Fibroblast of lung (primary cell): ENCODE measurements at regions not wholly inside any gene's neighbourhood (a gene's known extent, or its start where the extent isn't known, plus 50 kb on each side); places are given as distances from the start of the nearest gene placed in this dataset.

Experiments used
- DNase-seq, 2 donors: peaks; one replicate each; pipeline versions ENCODE4 v3.0.0 to v3.0.0-alpha.2; 2010; ENCODE audit warnings: low read depth in 2 of 2
- H2AFZ ChIP-seq: 2 replicates; pipeline ENCODE4 v1.5.1; 2012; ENCODE audit warnings: low read length, control low read depth, inconsistent platforms
- H3K27ac ChIP-seq: 2 replicates; pipeline ENCODE4 v1.5.1; 2011; ENCODE audit warnings: low read length, control low read depth; ENCODE audit not compliant: insufficient read depth
- H3K27me3 ChIP-seq: 2 replicates; pipeline ENCODE4 v1.5.1; 2011; ENCODE audit warnings: mild to moderate bottlenecking, low read length; ENCODE audit not compliant: control insufficient read depth, insufficient read depth
- H3K36me3 ChIP-seq: 2 replicates; pipeline ENCODE4 v1.5.1; 2011; ENCODE audit warnings: low read length; ENCODE audit not compliant: control insufficient read depth, insufficient read depth
- H3K4me1 ChIP-seq: 2 replicates; pipeline ENCODE4 v1.5.1; 2011; ENCODE audit warnings: low read length; ENCODE audit not compliant: control insufficient read depth, insufficient read depth; ENCODE audit errors: extremely low read depth
- H3K4me2 ChIP-seq: 2 replicates; pipeline ENCODE4 v1.5.1; 2011; ENCODE audit warnings: low read length, control low read depth; ENCODE audit not compliant: insufficient read depth; ENCODE audit errors: extremely low read depth
- H3K4me3 ChIP-seq, 4 experiments: fragments of 200-600 bp in 1 of 4; sonication (generic) in 1 of 4; replicated peaks in 1 of 4; 2 replicates each; pipeline ENCODE4 v1.5.1; 2011 to 2016; ENCODE audit warnings: low read length in 4 of 4, low read depth in 3 of 4, mild to moderate bottlenecking in 3 of 4, control low read depth in 2 of 4, inconsistent platforms in 1 of 4, mixed read lengths in 1 of 4; ENCODE audit not compliant: insufficient read depth in 1 of 4; ENCODE audit errors: control extremely low read depth in 1 of 4
- H3K79me2 ChIP-seq: 2 replicates; pipeline ENCODE4 v1.5.1; 2012; ENCODE audit warnings: mild to moderate bottlenecking, low read length, inconsistent platforms; ENCODE audit not compliant: control insufficient read depth, insufficient read depth
- H3K9ac ChIP-seq: 2 replicates; pipeline ENCODE4 v1.5.1; 2011; ENCODE audit warnings: mild to moderate bottlenecking, low read length, control low read depth; ENCODE audit not compliant: insufficient read depth
- H3K9me3 ChIP-seq: 2 replicates; pipeline ENCODE4 v1.5.1; 2012; ENCODE audit warnings: low read depth, low read length; ENCODE audit not compliant: control insufficient read depth, insufficient read depth
- H4K20me1 ChIP-seq: 2 replicates; pipeline ENCODE4 v1.5.1; 2011; ENCODE audit warnings: low read length; ENCODE audit not compliant: control insufficient read depth, insufficient read depth; ENCODE audit errors: extremely low read depth
- CTCF ChIP-seq, 2 donors: IDR thresholded peaks in 1 of 2; conservative IDR thresholded peaks in 1 of 2; 1 replicate in 1 of 2; 2 replicates in 1 of 2; pipeline ENCODE4 v1.5.1; 2011 to 2012; ENCODE audit warnings: low read length in 2 of 2, control low read depth in 1 of 2, inconsistent platforms in 1 of 2, low read depth in 1 of 2, mild to moderate bottlenecking in 1 of 2
- EZH2 ChIP-seq: IDR thresholded peaks from 2 replicates; pipeline ENCODE4 v1.5.1; 2012; ENCODE audit warnings: low read length, control low read depth, mild to moderate bottlenecking; ENCODE audit errors: missing control alignments

DNA sequence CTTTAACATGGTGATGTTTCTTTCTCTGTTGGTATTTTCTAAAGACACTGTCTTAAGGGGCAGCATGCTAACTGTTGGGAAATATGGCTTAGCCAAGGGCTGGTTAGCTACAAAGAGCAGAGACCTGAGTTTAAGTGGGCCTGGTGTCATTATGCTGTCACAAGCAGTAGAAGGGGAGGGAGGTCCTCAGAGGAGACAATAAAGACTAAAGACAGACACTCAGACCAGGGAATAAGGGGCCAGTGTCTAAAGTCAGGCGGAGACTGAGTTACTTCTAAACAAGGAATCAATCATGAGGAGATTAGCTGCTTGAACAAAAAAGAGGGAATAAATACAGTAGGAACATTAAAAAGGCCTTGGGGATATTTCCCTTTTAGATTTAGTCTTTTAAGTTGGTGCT, 142.7 kb upstream of the DPPA4 start:
- Histone ChIP-seq H3K9ac (no peak overlapping the region), H3K4me2 (no peak overlapping the region), H2AFZ (no peak overlapping the region), H3K79me2 (no peaks in the 10 kb centered on the region), H3K27me3 (no peaks in the 10 kb centered on the region), H3K36me3 (no peaks in the 10 kb centered on the region), H4K20me1 (no peaks in the 10 kb centered on the region), H3K4me1 (no peaks in the 10 kb centered on the region), H3K9me3 (no peaks in the 10 kb centered on the region), H3K4me3 (no peak overlapping the region), H3K27ac (no peak overlapping the region)
- TF ChIP-seq CTCF (conservative IDR thresholded peaks at IDR 0.05 in 1 of 2, IDR thresholded peaks at IDR 0.05 in 1 of 2; ENCODE audit: low read depth in 1 of 2, low read length in 2 of 2) (no peak), EZH2 (no peak)
- DNase-seq = no peak

DNA sequence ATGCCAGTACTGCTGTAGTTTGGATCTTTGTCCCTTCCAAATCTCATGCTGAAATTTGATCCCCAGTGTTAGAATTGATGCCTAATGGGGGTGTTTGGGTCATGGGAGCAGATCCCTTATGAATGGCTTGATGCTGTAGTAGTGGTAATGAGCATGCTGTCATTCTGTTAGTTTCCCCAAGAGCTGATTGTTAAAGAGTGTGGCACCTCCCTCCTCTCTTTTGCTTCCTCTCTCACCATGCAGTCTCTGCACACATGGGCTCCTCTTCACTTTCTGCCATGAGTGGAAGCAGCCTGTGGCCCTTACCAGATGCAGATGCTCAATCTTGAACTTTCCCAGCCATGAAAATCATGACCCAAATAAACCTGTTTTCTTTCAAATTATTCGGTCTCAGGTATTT, 141.3 kb upstream of the DPPA4 start:
- Histone ChIP-seq H3K4me1 (no peaks in the 10 kb centered on the region), H3K27ac (no peak overlapping the region), H3K79me2 (no peaks in the 10 kb centered on the region), H3K36me3 (no peaks in the 10 kb centered on the region), H3K4me2 (no peak overlapping the region), H3K9ac (no peak overlapping the region), H3K4me3 (no peak overlapping the region), H3K9me3 (no peaks in the 10 kb centered on the region), H4K20me1 (no peaks in the 10 kb centered on the region), H2AFZ (no peak overlapping the region), H3K27me3 (no peaks in the 10 kb centered on the region)
- no peak for TF ChIP-seq EZH2
- TF ChIP-seq CTCF (conservative IDR thresholded peaks at IDR 0.05 in 1 of 2, IDR thresholded peaks at IDR 0.05 in 1 of 2; ENCODE audit: low read depth in 1 of 2, low read length in 2 of 2) = no peak
- DNase-seq = no peak

GRCh38 chr3:109460961-109461360, 123.6 kb upstream of the DPPA4 start:
- no peak for DNase-seq
- H3K4me1 ChIP-seq = no peaks in the 10 kb centered on the region

More at GRCh38 chr3:109460961-109461360, 123.6 kb upstream of the DPPA4 start:
- H3K4me3 ChIP-seq = no peak overlapping the region
- H3K4me2 ChIP-seq = no peak overlapping the region
- H4K20me1 ChIP-seq = no peaks in the 10 kb centered on the region
- no peaks in the 10 kb centered on the region for H3K27me3 ChIP-seq
- H3K9ac ChIP-seq = no peak overlapping the region
- no peak overlapping the region for H2AFZ ChIP-seq
- H3K79me2 ChIP-seq = no peaks in the 10 kb centered on the region
- no peaks in the 10 kb centered on the region for H3K9me3 ChIP-seq
- H3K27ac ChIP-seq = no peak overlapping the region
- no peaks in the 10 kb centered on the region for H3K36me3 ChIP-seq
- TF ChIP-seq CTCF (conservative IDR thresholded peaks at IDR 0.05 in 1 of 2, IDR thresholded peaks at IDR 0.05 in 1 of 2; ENCODE audit: low read depth in 1 of 2, low read length in 2 of 2) (no peak), EZH2 (no peak)
